Mesothelial cell of epicardium (in vitro differentiated cells): ENCODE measurements at regions not wholly inside any gene's neighbourhood (a gene's known extent, or its start where the extent isn't known, plus 50 kb on each side); places are given as distances from the start of the nearest gene placed in this dataset.

Source experiments
- DNase-seq, 2 experiments: peaks; one replicate each; pipeline ENCODE4 v3.0.0; 2021; ENCODE audit warnings: low spot score in 2 of 2; ENCODE audit not compliant: unreplicated experiment in 2 of 2
- H3K27ac Mint-ChIP-seq: 2 replicates; pipeline ENCODE4 v1.8.0; 2021; ENCODE audit warnings: mixed read lengths
- H3K27me3 Mint-ChIP-seq: 2 replicates; pipeline ENCODE4 v1.8.0; 2021; ENCODE audit warnings: low read depth, mixed read lengths
- H3K36me3 Mint-ChIP-seq: 2 replicates; pipeline ENCODE4 v1.8.0; 2021; ENCODE audit warnings: mixed read lengths
- H3K4me1 Mint-ChIP-seq: 2 replicates; pipeline ENCODE4 v1.8.0; 2021; ENCODE audit warnings: mixed read lengths
- H3K4me3 Mint-ChIP-seq: 2 replicates; pipeline ENCODE4 v1.8.0; 2021; ENCODE audit warnings: mild to moderate bottlenecking, moderate library complexity, mixed read lengths
- H3K9me3 Mint-ChIP-seq: 2 replicates; pipeline ENCODE4 v1.8.0; 2021; ENCODE audit warnings: mixed read lengths
- CTCF ChIP-seq: fragments of 200-600 bp; sonication (generic); IDR thresholded peaks from one replicate; pipeline ENCODE4 v1.5.0; 2021; ENCODE audit warnings: antibody characterized with exemption; ENCODE audit not compliant: unreplicated experiment

GRCh38 chr16:54605536-54606066 lies 319.0 kb upstream of the IRX3 start:
- Mint-ChIP-seq H3K27me3 (no peaks in the 10 kb centered on the region), H3K36me3 (peaks cover 11% of the 10 kb centered on the region), H3K4me3 (no peak overlapping the region), H3K4me1 (no peaks in the 10 kb centered on the region), H3K27ac (no peak overlapping the region), H3K9me3 (peaks cover 60% of the 10 kb centered on the region)
- TF ChIP-seq CTCF: no peak
- DNase-seq: no peak

GRCh38 chr16:54602666-54603065 lies 316.1 kb upstream of the IRX3 start:
- H3K27ac Mint-ChIP-seq: no peak overlapping the region
- peaks cover 54% of the 10 kb centered on the region for H3K9me3 Mint-ChIP-seq
- H3K4me3 Mint-ChIP-seq: no peak overlapping the region
- no peaks in the 10 kb centered on the region for H3K4me1 Mint-ChIP-seq
- no peak for TF ChIP-seq CTCF
- H3K36me3 Mint-ChIP-seq: peaks cover 9% of the 10 kb centered on the region
- DNase-seq: no peak
- H3K27me3 Mint-ChIP-seq: no peaks in the 10 kb centered on the region

- H3K27me3 Mint-ChIP-seq: peaks cover 36% of the 10 kb centered on the region
Observed at GRCh38 chr16:54597222-54597621, 310.6 kb upstream of the IRX3 start.

GRCh38 chr16:54595621-54596020 lies 309.0 kb upstream of the IRX3 start:
- Mint-ChIP-seq H3K4me1 (peaks cover 7% of the 10 kb centered on the region), H3K9me3 (peaks cover 14% of the 10 kb centered on the region), H3K27me3 (peaks cover 45% of the 10 kb centered on the region), H3K4me3 (no peak overlapping the region), H3K36me3 (no peaks in the 10 kb centered on the region), H3K27ac (no peak overlapping the region)
- no peak for DNase-seq
- no peak for TF ChIP-seq CTCF

More at GRCh38 chr16:54597222-54597621, 310.6 kb upstream of the IRX3 start:
- Mint-ChIP-seq H3K27ac (no peak overlapping the region), H3K36me3 (no peaks in the 10 kb centered on the region), H3K9me3 (peaks cover 21% of the 10 kb centered on the region), H3K4me1 (peaks cover 7% of the 10 kb centered on the region), H3K4me3 (no peak overlapping the region)
- no peak for DNase-seq
- TF ChIP-seq CTCF: no peak

- Mint-ChIP-seq H3K27me3 (peaks cover 47% of the 10 kb centered on the region), H3K4me1 (peaks cover 7% of the 10 kb centered on the region), H3K27ac (no peak overlapping the region), H3K4me3 (peak overlapping the region; percentile 44), H3K9me3 (peaks cover 6% of the 10 kb centered on the region), H3K36me3 (no peaks in the 10 kb centered on the region)
- no peak for DNase-seq
- no peak for TF ChIP-seq CTCF
Observed at GRCh38 chr16:54594601-54595391, 308.2 kb upstream of the IRX3 start.
